Astrocyte of the cerebellum (primary cell): ENCODE measurements at regions not wholly inside any gene's neighbourhood (a gene's known extent, or its start where the extent isn't known, plus 50 kb on each side); places are given as distances from the start of the nearest gene placed in this dataset.

Experiments used
- DNase-seq: peaks from one replicate; pipeline ENCODE4 v3.0.0-alpha.2; 2011; ENCODE audit warnings: low read depth
- H3K4me3 ChIP-seq: 2 replicates; pipeline ENCODE4 v1.5.1; 2011; ENCODE audit warnings: mild to moderate bottlenecking, low read depth, low read length, moderate library complexity
- in situ Hi-C: cut with HindIII; loops from 2 replicates; pipeline ENCODE4 v1.10.0; 2017; ENCODE audit warnings: low sequenced_read_pairs
- TF ChIP-seq, protein P1 (sequence below): IDR thresholded peaks from 2 replicates; pipeline ENCODE4 v1.5.1; 2012; ENCODE audit warnings: low read length, low read depth, moderate library complexity, mild to moderate bottlenecking; ENCODE audit errors: missing control alignments

DNA sequence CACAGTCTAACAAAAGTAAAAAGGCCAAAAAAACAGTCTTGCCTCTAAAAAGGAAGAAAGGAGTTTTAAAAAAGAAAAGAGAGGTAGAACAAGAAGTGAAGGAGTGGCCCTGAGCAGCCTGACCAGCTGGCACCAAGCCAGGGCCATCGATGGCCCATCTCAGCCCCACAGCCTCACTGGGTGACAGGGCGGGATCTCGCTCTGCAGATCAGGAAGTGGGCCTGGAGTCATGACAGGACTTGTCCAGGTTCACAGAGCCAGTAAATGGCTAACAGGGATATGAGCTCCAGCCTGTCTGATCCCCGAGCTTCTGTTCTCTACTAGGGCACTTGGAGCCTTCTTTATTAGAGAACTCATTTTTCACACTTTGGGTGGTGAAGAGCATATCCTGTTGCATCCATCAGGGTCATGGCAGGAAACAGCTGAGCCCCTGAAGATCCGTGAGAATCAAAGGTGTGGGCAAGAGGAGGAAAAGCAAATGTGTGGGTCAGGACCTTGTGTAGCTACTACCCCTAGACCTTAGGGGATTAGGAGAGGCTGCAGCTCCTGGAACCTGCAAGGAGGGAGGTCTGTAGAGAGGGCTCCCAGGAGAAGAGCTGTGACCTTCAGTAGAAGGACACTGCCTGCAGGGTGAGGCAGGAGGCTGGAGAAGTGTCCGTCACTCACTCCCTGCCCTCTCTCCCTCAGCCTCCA lies 299.0 kb upstream of the MSX2 start:
- TF ChIP-seq, protein P1, sequence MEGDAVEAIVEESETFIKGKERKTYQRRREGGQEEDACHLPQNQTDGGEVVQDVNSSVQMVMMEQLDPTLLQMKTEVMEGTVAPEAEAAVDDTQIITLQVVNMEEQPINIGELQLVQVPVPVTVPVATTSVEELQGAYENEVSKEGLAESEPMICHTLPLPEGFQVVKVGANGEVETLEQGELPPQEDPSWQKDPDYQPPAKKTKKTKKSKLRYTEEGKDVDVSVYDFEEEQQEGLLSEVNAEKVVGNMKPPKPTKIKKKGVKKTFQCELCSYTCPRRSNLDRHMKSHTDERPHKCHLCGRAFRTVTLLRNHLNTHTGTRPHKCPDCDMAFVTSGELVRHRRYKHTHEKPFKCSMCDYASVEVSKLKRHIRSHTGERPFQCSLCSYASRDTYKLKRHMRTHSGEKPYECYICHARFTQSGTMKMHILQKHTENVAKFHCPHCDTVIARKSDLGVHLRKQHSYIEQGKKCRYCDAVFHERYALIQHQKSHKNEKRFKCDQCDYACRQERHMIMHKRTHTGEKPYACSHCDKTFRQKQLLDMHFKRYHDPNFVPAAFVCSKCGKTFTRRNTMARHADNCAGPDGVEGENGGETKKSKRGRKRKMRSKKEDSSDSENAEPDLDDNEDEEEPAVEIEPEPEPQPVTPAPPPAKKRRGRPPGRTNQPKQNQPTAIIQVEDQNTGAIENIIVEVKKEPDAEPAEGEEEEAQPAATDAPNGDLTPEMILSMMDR = no peak
- H3K4me3 ChIP-seq = no peak overlapping the region
- no peak for DNase-seq
- in situ Hi-C loops = no loop called here

- no peak overlapping the region for H3K4me3 ChIP-seq
- in situ Hi-C loops = no loop called here
- TF ChIP-seq, protein P1 = no peak
Observed at GRCh38 chr5:174425964-174426290, 298.5 kb upstream of the MSX2 start.

GRCh38 chr5:174426388-174426787 lies 298.0 kb upstream of the MSX2 start:
- in situ Hi-C loops = no loop called here

More at GRCh38 chr5:174425964-174426290, 298.5 kb upstream of the MSX2 start:
- DNase-seq = no peak

GRCh38 chr5:174426851-174427250 lies 297.5 kb upstream of the MSX2 start:
- TF ChIP-seq, protein P1 = no peak
- in situ Hi-C loops = no loop called here

More at GRCh38 chr5:174426388-174426787, 298.0 kb upstream of the MSX2 start:
- TF ChIP-seq, protein P1 = no peak
- DNase-seq = no peak
- H3K4me3 ChIP-seq = no peak overlapping the region

DNA sequence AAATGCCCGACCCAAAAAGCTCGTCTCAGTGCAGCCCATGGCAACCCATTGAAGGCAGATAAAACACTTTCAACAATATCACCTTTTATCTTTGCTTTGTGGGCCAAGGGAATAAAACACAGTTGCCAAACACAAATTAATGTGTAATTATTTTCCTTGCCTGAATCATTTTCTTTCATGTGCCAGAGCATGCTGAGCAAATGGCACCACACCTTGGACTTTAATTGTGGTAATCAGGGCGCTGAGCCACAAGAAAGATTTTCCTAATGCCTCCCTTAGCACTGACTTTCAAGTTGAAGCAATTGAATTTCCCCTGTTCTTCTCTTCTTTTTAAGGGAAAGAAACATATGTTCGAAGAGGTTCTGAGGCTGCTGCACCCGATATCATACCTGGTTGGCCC lies 297.1 kb upstream of the MSX2 start:
- no peak for DNase-seq
- TF ChIP-seq, protein P1 = no peak
- H3K4me3 ChIP-seq = no peak overlapping the region
- in situ Hi-C loops = no loop called here

More at GRCh38 chr5:174426851-174427250, 297.5 kb upstream of the MSX2 start:
- DNase-seq = no peak
- H3K4me3 ChIP-seq = no peak overlapping the region

DNA sequence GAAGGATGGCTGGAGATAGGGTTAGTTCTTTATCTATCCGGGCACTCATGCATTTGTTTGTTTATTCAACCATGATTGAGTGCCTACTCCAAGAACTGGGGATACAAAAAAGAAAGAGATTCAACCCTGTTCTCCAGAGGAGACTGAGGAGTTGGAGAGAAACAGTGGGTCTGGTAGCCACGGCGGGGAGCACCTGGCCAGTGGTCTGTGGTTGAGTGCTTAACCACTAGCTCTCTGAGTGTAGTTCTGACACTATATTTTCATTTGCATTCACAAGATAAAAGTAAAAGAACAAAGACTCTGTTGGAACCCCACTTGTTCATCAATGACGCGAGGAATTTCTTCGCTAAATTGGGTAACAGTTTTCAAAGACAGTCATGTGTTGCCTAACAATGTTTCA lies 295.5 kb upstream of the MSX2 start:
- peak; percentile 28 for DNase-seq
- in situ Hi-C loops = no loop called here
- TF ChIP-seq, protein P1 = no peak
- H3K4me3 ChIP-seq = no peak overlapping the region
